ENCODE measurements at regions not wholly inside any gene's neighbourhood (a gene's known extent, or its start where the extent isn't known, plus 50 kb on each side); places are given as distances from the start of the nearest gene placed in this dataset.

- TF ChIP-seq, protein P1, sequence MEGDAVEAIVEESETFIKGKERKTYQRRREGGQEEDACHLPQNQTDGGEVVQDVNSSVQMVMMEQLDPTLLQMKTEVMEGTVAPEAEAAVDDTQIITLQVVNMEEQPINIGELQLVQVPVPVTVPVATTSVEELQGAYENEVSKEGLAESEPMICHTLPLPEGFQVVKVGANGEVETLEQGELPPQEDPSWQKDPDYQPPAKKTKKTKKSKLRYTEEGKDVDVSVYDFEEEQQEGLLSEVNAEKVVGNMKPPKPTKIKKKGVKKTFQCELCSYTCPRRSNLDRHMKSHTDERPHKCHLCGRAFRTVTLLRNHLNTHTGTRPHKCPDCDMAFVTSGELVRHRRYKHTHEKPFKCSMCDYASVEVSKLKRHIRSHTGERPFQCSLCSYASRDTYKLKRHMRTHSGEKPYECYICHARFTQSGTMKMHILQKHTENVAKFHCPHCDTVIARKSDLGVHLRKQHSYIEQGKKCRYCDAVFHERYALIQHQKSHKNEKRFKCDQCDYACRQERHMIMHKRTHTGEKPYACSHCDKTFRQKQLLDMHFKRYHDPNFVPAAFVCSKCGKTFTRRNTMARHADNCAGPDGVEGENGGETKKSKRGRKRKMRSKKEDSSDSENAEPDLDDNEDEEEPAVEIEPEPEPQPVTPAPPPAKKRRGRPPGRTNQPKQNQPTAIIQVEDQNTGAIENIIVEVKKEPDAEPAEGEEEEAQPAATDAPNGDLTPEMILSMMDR (IDR thresholded peaks at IDR 0.05) = no peak
- TF ChIP-seq POLR2A (IDR thresholded peaks at IDR 0.05) = no peak
Measured at GRCh38 chr10:16297642-16298041, 139.2 kb upstream of the PTER start.
